Mesothelial cell of epicardium (in vitro differentiated cells): ENCODE measurements at regions not wholly inside any gene's neighbourhood (a gene's known extent, or its start where the extent isn't known, plus 50 kb on each side); places are given as distances from the start of the nearest gene placed in this dataset.
"Not testable (repeated sequence)": the region's sequence is repeated elsewhere in the genome, so short reads cannot be mapped to it uniquely, and the experiment has no call there.

Experiments used
- DNase-seq, 2 experiments: peaks; one replicate each; pipeline ENCODE4 v3.0.0; 2021; ENCODE audit warnings: low spot score in 2 of 2; ENCODE audit not compliant: unreplicated experiment in 2 of 2
- H3K27ac Mint-ChIP-seq: 2 replicates; pipeline ENCODE4 v1.8.0; 2021; ENCODE audit warnings: mixed read lengths
- H3K27me3 Mint-ChIP-seq: 2 replicates; pipeline ENCODE4 v1.8.0; 2021; ENCODE audit warnings: low read depth, mixed read lengths
- H3K36me3 Mint-ChIP-seq: 2 replicates; pipeline ENCODE4 v1.8.0; 2021; ENCODE audit warnings: mixed read lengths
- H3K4me1 Mint-ChIP-seq: 2 replicates; pipeline ENCODE4 v1.8.0; 2021; ENCODE audit warnings: mixed read lengths
- H3K4me3 Mint-ChIP-seq: 2 replicates; pipeline ENCODE4 v1.8.0; 2021; ENCODE audit warnings: mild to moderate bottlenecking, moderate library complexity, mixed read lengths
- H3K9me3 Mint-ChIP-seq: 2 replicates; pipeline ENCODE4 v1.8.0; 2021; ENCODE audit warnings: mixed read lengths
- TF ChIP-seq, protein P1 (sequence below): fragments of 200-600 bp; sonication (generic); IDR thresholded peaks from one replicate; pipeline ENCODE4 v1.5.0; 2021; ENCODE audit warnings: antibody characterized with exemption; ENCODE audit not compliant: unreplicated experiment

- H3K27ac Mint-ChIP-seq, result peak overlapping the region; percentile 22
- not testable (repeated sequence) for DNase-seq, H3K9me3 Mint-ChIP-seq
Observed at GRCh38 chr17:30693772-30694171, 130.7 kb downstream of the CRLF3 start.

DNA sequence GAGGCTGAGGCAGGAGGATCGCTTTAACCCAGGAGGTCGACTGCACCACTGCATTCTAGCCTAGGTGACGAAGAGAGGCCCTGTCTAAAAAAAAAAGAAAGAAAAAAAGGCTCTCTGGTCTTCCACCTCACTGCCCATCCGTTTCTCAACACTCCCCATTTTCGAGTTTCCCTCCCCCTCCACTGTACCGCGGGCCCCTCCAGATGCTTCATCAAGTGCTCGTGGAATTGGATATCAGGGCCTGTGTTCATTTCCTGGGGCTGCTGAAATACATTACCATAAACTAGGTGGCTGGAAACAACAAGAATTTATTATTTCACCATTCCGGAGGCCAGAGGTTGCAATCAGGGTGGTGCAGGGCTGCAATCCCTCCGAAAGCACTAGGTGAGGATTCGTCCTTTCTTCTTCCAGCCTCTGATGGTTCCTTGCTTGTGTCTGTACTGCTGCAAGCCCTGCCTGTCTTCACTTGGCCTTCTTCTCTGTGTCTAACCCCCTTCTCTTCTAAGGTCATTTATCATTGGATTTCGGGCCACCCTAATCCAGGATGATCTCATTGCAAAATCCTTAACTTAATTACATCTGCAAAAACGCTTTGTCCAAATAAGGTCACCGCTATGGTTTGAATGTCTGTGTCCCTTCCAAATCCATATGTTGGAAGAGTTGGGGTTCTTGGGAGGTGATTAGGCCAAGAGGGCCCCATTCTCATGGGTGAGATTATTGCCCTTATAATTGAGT is 135.1 kb downstream of the CRLF3 start:
- H3K4me1 Mint-ChIP-seq, result peaks cover 25% of the 10 kb centered on the region
- peak overlapping the region; percentile 78 for H3K27ac Mint-ChIP-seq
- DNase-seq, H3K27me3 Mint-ChIP-seq, H3K36me3 Mint-ChIP-seq, H3K9me3 Mint-ChIP-seq, H3K4me3 Mint-ChIP-seq: not testable (repeated sequence)

More at GRCh38 chr17:30693772-30694171, 130.7 kb downstream of the CRLF3 start:
- TF ChIP-seq, protein P1, sequence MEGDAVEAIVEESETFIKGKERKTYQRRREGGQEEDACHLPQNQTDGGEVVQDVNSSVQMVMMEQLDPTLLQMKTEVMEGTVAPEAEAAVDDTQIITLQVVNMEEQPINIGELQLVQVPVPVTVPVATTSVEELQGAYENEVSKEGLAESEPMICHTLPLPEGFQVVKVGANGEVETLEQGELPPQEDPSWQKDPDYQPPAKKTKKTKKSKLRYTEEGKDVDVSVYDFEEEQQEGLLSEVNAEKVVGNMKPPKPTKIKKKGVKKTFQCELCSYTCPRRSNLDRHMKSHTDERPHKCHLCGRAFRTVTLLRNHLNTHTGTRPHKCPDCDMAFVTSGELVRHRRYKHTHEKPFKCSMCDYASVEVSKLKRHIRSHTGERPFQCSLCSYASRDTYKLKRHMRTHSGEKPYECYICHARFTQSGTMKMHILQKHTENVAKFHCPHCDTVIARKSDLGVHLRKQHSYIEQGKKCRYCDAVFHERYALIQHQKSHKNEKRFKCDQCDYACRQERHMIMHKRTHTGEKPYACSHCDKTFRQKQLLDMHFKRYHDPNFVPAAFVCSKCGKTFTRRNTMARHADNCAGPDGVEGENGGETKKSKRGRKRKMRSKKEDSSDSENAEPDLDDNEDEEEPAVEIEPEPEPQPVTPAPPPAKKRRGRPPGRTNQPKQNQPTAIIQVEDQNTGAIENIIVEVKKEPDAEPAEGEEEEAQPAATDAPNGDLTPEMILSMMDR, result peak; percentile 32
- peak overlapping the region; percentile 33 for H3K4me3 Mint-ChIP-seq
- H3K4me1 Mint-ChIP-seq, result peaks cover 24% of the 10 kb centered on the region
- not testable (repeated sequence) for H3K27me3 Mint-ChIP-seq, H3K36me3 Mint-ChIP-seq

- H3K4me1 Mint-ChIP-seq, result peaks cover 19% of the 10 kb centered on the region
- H3K27ac Mint-ChIP-seq, result peak overlapping the region; percentile 91
- H3K36me3 Mint-ChIP-seq, H3K27me3 Mint-ChIP-seq, H3K9me3 Mint-ChIP-seq: not testable (repeated sequence)
- H3K4me3 Mint-ChIP-seq, result peak overlapping the region; percentile 44
- DNase-seq, result peak in 1 of 2 experiments; percentile 53
Observed at GRCh38 chr17:30686538-30687479, 137.7 kb downstream of the CRLF3 start.

GRCh38 chr17:30682280-30682679 is 142.2 kb downstream of the CRLF3 start:
- not testable (repeated sequence) for H3K4me3 Mint-ChIP-seq, H3K27ac Mint-ChIP-seq, H3K36me3 Mint-ChIP-seq, H3K27me3 Mint-ChIP-seq, H3K9me3 Mint-ChIP-seq, DNase-seq
- peaks cover 10% of the 10 kb centered on the region for H3K4me1 Mint-ChIP-seq

GRCh38 chr17:30680681-30681080 is 143.8 kb downstream of the CRLF3 start:
- not testable (repeated sequence) for H3K36me3 Mint-ChIP-seq, H3K9me3 Mint-ChIP-seq, DNase-seq, H3K27ac Mint-ChIP-seq, H3K27me3 Mint-ChIP-seq, H3K4me1 Mint-ChIP-seq, H3K4me3 Mint-ChIP-seq

DNA sequence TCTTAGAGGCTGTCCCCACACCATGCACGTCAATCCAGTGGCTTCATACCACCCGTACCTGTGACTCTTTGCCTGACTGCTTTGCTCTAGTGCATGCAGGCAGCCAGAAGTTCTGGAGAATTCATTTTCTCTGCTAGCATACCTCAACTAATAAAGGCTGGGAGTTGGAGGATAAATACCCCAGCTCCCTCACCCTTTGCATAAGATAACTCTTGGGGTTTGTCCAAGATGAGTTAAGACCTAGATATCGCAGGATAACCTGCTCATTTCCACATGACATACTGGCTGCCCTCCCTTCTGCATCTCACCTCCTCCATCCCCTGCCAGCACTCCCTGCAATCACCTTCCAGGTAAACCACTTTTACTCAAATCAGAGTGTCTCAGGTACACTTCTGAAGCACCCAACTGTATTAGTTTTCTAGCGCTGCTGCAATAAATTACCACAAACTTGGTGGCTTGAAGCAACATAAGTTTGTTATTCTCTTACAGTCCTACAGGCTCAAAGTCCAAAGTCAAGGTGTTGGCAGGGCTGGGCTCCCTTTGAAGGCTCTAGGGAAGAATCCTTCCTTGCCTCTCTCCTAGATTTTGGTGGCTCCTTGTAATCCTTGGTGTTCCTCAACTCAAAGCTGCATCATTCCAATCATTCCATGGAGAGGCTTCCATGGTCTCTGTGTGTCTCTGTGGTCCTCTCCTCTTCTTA is 146.8 kb downstream of the CRLF3 start:
- no peak overlapping the region for H3K27ac Mint-ChIP-seq
- peaks cover 6% of the 10 kb centered on the region for H3K9me3 Mint-ChIP-seq

DNA sequence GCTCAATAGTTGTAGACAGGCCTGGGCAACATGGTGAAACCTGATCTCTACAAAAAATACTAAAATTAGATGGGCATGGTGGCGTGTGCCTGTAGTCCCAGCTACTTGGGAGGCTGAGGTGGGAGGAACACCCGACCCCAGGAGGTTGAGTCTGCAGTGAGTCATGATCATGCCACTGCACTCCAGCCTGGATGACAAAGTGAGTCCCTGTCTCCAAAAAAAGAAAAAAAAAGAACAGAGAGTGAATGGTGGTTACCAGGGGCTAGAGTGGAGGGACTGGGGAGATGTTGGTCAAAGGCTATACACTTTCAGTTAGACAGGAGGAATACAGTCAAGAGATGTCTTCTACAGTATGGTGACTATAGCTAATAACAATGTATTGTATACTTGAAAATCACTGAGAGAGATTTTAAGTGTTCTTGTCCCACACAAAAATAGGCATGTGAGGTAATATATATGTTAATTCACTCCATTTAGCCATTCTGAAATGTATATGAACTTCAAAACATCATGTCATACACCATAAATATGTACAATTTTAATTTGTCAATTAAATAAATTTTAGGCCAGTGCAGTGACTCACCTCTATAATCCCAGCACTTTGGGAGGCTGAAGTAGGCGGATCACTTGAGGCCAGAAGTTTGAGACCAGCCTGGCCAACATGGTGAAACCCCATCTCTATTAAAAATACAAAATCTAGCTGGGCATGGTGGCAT is 148.6 kb downstream of the CRLF3 start:
- H3K4me1 Mint-ChIP-seq, H3K27ac Mint-ChIP-seq, H3K9me3 Mint-ChIP-seq, H3K4me3 Mint-ChIP-seq, H3K36me3 Mint-ChIP-seq, DNase-seq, H3K27me3 Mint-ChIP-seq: not testable (repeated sequence)

More for the DNA sequence above, 146.8 kb downstream of the CRLF3 start:
- Mint-ChIP-seq H3K4me1 (no peaks in the 10 kb centered on the region), H3K27me3 (no peaks in the 10 kb centered on the region), H3K4me3 (no peak overlapping the region), H3K36me3 (no peaks in the 10 kb centered on the region)
- TF ChIP-seq, protein P1, result no peak
- no peak for DNase-seq

- DNase-seq, H3K27me3 Mint-ChIP-seq, H3K36me3 Mint-ChIP-seq, H3K4me1 Mint-ChIP-seq, H3K9me3 Mint-ChIP-seq, H3K27ac Mint-ChIP-seq: not testable (repeated sequence)
- peak overlapping the region; percentile 64 for H3K4me3 Mint-ChIP-seq
Observed at GRCh38 chr17:30669217-30669649, 155.3 kb downstream of the CRLF3 start.

GRCh38 chr17:30668360-30669181 is 155.9 kb downstream of the CRLF3 start:
- H3K27ac Mint-ChIP-seq, result peak overlapping the region; percentile 81
- H3K36me3 Mint-ChIP-seq, H3K9me3 Mint-ChIP-seq: not testable (repeated sequence)

GRCh38 chr17:30667657-30668359 is 156.7 kb downstream of the CRLF3 start:
- H3K9me3 Mint-ChIP-seq, H3K27me3 Mint-ChIP-seq, H3K27ac Mint-ChIP-seq, H3K36me3 Mint-ChIP-seq, H3K4me1 Mint-ChIP-seq: not testable (repeated sequence)
- DNase-seq, result peak; percentile 43 to 58
- H3K4me3 Mint-ChIP-seq, result peak overlapping the region; percentile 53

More at GRCh38 chr17:30668360-30669181, 155.9 kb downstream of the CRLF3 start:
- H3K4me1 Mint-ChIP-seq, DNase-seq, H3K27me3 Mint-ChIP-seq: not testable (repeated sequence)
- peak overlapping the region; percentile 64 for H3K4me3 Mint-ChIP-seq
